Neuronal stem cell (in vitro differentiated cells): ENCODE measurements at regions not wholly inside any gene's neighbourhood (a gene's known extent, or its start where the extent isn't known, plus 50 kb on each side); places are given as distances from the start of the nearest gene placed in this dataset.

ENCODE experiments used
- DNase-seq: peaks from one replicate; pipeline ENCODE4 v3.0.0-alpha.2; 2013; ENCODE audit warnings: low spot score
- H2AFZ ChIP-seq: one replicate; pipeline ENCODE4 v1.6.1; 2013; ENCODE audit warnings: mild to moderate bottlenecking, low read length, inconsistent platforms
- H2AK5ac ChIP-seq: 2 replicates; pipeline ENCODE4 v1.6.1; 2013; ENCODE audit warnings: low read depth, mild to moderate bottlenecking, inconsistent platforms, low read length, moderate library complexity, mixed read lengths
- H2BK120ac ChIP-seq: 2 replicates; pipeline ENCODE4 v1.6.1; 2013; ENCODE audit warnings: low read depth, mild to moderate bottlenecking, inconsistent platforms, low read length, moderate library complexity, mixed read lengths
- H2BK12ac ChIP-seq: one replicate; pipeline ENCODE4 v1.6.1; 2013; ENCODE audit warnings: low read length, inconsistent platforms
- H2BK15ac ChIP-seq: 2 replicates; pipeline ENCODE4 v1.6.1; 2013; ENCODE audit warnings: mild to moderate bottlenecking, low read length, inconsistent platforms, mixed read lengths
- H2BK5ac ChIP-seq: one replicate; pipeline ENCODE4 v1.6.1; 2013; ENCODE audit warnings: inconsistent platforms, mild to moderate bottlenecking, low read length, moderate library complexity
- H3K14ac ChIP-seq: one replicate; pipeline ENCODE4 v1.6.1; 2013; ENCODE audit warnings: low read length, inconsistent platforms
- H3K18ac ChIP-seq: 2 replicates; pipeline ENCODE4 v1.6.1; 2013; ENCODE audit warnings: low read length, inconsistent platforms
- H3K23ac ChIP-seq: 2 replicates; pipeline ENCODE4 v1.6.1; 2013; ENCODE audit warnings: low read depth, mild to moderate bottlenecking, mixed read lengths, low read length, inconsistent platforms; ENCODE audit not compliant: poor library complexity
- H3K27ac ChIP-seq: replicated peaks from 3 replicates; pipeline ENCODE4 v1.5.1; 2013; ENCODE audit warnings: low read length, inconsistent platforms
- H3K27me3 ChIP-seq, 3 experiments: 2 replicates each; pipeline ENCODE4 v1.6.1; 2013; ENCODE audit warnings: low read length in 3 of 3, mild to moderate bottlenecking in 2 of 3, inconsistent platforms in 1 of 3, low read depth in 1 of 3, mixed read lengths in 1 of 3, moderate library complexity in 1 of 3; ENCODE audit not compliant: control insufficient read depth in 3 of 3, insufficient read depth in 3 of 3
- H3K36me3 ChIP-seq, 2 donors: replicated peaks in 1 of 2; 2 replicates each; pipeline ENCODE4 v1.6.1; 2013; ENCODE audit warnings: low read length in 2 of 2; ENCODE audit not compliant: control insufficient read depth in 2 of 2, insufficient read depth in 2 of 2
- H3K4ac ChIP-seq: 2 replicates; pipeline ENCODE4 v1.6.1; 2013; ENCODE audit warnings: inconsistent platforms, mild to moderate bottlenecking, low read length, moderate library complexity
- H3K4me1 ChIP-seq, 2 donors: 1 replicate in 1 of 2; 2 replicates in 1 of 2; pipeline ENCODE4 v1.6.1; 2013; ENCODE audit warnings: low read length in 2 of 2, low read depth in 1 of 2; ENCODE audit not compliant: control insufficient read depth in 2 of 2, insufficient read depth in 1 of 2
- H3K4me2 ChIP-seq: one replicate; pipeline ENCODE4 v1.6.1; 2013; ENCODE audit warnings: mild to moderate bottlenecking, low read length, inconsistent platforms; ENCODE audit not compliant: insufficient read depth, poor library complexity, severe bottlenecking
- H3K4me3 ChIP-seq, 2 donors: 2 replicates each; pipeline ENCODE4 v1.5.1; 2013; ENCODE audit warnings: low read length in 2 of 2, mild to moderate bottlenecking in 2 of 2, inconsistent platforms in 1 of 2, moderate library complexity in 1 of 2
- H3K79me1 ChIP-seq: one replicate; pipeline ENCODE4 v1.6.1; 2013; ENCODE audit warnings: low read depth, mild to moderate bottlenecking, inconsistent platforms, low read length, moderate library complexity
- H3K9ac ChIP-seq: one replicate; pipeline ENCODE4 v1.6.1; 2013; ENCODE audit warnings: mild to moderate bottlenecking, low read depth, low read length, inconsistent platforms; ENCODE audit not compliant: poor library complexity
- H3K9me3 ChIP-seq, 2 donors: replicated peaks in 1 of 2; 2 replicates each; pipeline versions ENCODE3 to v1.6.1; 2013; ENCODE audit warnings: low read length in 2 of 2, mild to moderate bottlenecking in 2 of 2, inconsistent platforms in 1 of 2, low read depth in 1 of 2, mixed read lengths in 1 of 2, moderate library complexity in 1 of 2; ENCODE audit not compliant: control insufficient read depth in 2 of 2, insufficient read depth in 1 of 2
- H4K8ac ChIP-seq: one replicate; pipeline ENCODE4 v1.6.1; 2013; ENCODE audit warnings: low read depth, mild to moderate bottlenecking, inconsistent platforms, low read length, moderate library complexity
- H4K91ac ChIP-seq: one replicate; pipeline ENCODE4 v1.6.1; 2013; ENCODE audit warnings: low read length, low read depth, mild to moderate bottlenecking, inconsistent platforms; ENCODE audit not compliant: poor library complexity
- WGBS, 2 donors: extraction: QIAGEN DNeasy Blood & Tissue Kit; methylation state at CpG; one replicate each; pipeline ENCODE4 v1.1.7; 2013; ENCODE audit warnings: missing lambda C conversion rate in 2 of 2, mixed read lengths in 1 of 2; ENCODE audit not compliant: insufficient read length in 2 of 2, insufficient replicate concordance in 1 of 2; ENCODE audit errors: extremely low coverage in 2 of 2; 5-methylcytosine and 5-hydroxymethylcytosine counted together

DNA sequence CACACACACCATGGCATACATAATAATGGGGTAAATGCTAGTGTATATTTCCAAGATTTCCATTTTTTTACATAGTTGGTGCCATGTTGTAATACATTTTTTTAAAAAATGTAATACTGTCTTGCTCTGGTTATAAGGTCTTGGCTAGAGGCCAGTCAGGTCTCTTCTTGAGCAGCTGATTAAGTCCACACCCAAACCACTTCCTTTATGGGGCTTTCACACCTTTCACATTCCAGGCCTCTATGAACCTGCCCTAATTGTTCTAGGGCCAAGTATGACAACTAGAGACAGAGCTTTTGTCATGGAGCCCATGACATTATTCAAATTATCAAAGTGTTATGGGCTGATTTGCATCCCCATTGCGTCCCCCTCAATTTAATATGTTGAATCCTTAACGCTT, 495.6 kb upstream of the CTNND2 start:
- Histone ChIP-seq H2BK5ac (no peak overlapping the region), H4K91ac (no peak overlapping the region), H3K4me1 (no peaks in the 10 kb centered on the region), H2BK15ac (no peak overlapping the region), H3K4ac (no peak overlapping the region), H3K27me3 (no peaks in the 10 kb centered on the region), H2AK5ac (no peak overlapping the region), H3K9me3 (no peaks in the 10 kb centered on the region), H3K14ac (no peak overlapping the region), H3K23ac (no peak overlapping the region), H2AFZ (no peak overlapping the region), H2BK120ac (no peak overlapping the region), H3K18ac (no peak overlapping the region), H3K4me3 (no peak overlapping the region), H3K36me3 (no peaks in the 10 kb centered on the region), H3K4me2 (no peak overlapping the region), H3K27ac (no peak overlapping the region), H4K8ac (no peak overlapping the region), H2BK12ac (no peak overlapping the region), H3K9ac (no peak overlapping the region), H3K79me1 (no peaks in the 10 kb centered on the region)
- WGBS, 2 donors = no CpG with 5 or more reads among the region's 2 CpGs
- no peak for DNase-seq

- H3K14ac ChIP-seq = no peak overlapping the region
- no peak overlapping the region for H3K18ac ChIP-seq
- no peak overlapping the region for H3K4ac ChIP-seq
- no peak overlapping the region for H2BK120ac ChIP-seq
- H3K27me3 ChIP-seq = no peaks in the 10 kb centered on the region
- H3K9me3 ChIP-seq = no peaks in the 10 kb centered on the region
- H2BK12ac ChIP-seq = no peak overlapping the region
- H2BK15ac ChIP-seq = no peak overlapping the region
- H2AFZ ChIP-seq = no peak overlapping the region
- no peak overlapping the region for H3K4me3 ChIP-seq
- H4K91ac ChIP-seq = no peak overlapping the region
- no peak overlapping the region for H3K23ac ChIP-seq
- no peaks in the 10 kb centered on the region for H3K36me3 ChIP-seq
- no peak overlapping the region for H3K27ac ChIP-seq
- no peak overlapping the region for H2AK5ac ChIP-seq
- H4K8ac ChIP-seq = no peak overlapping the region
- H2BK5ac ChIP-seq = no peak overlapping the region
- no peaks in the 10 kb centered on the region for H3K79me1 ChIP-seq
- H3K4me2 ChIP-seq = no peak overlapping the region
- no peak overlapping the region for H3K9ac ChIP-seq
- DNase-seq = no peak
- H3K4me1 ChIP-seq = peaks cover 0 to 1% of the 10 kb centered on the region in 2 donors
- no CpG with 5 or more reads among the region's 1 CpG for WGBS, 2 donors
Observed at GRCh38 chr5:12392246-12392645, 488.0 kb upstream of the CTNND2 start.

- H3K9me3 ChIP-seq = no peaks in the 10 kb centered on the region
- H3K36me3 ChIP-seq = no peaks in the 10 kb centered on the region
- H3K9ac ChIP-seq = no peak overlapping the region
- H3K4me1 ChIP-seq = peaks cover 0 to 3% of the 10 kb centered on the region in 2 donors
- H2AFZ ChIP-seq = no peak overlapping the region
- no peaks in the 10 kb centered on the region for H3K79me1 ChIP-seq
- no CpG with 5 or more reads among the region's 1 CpG for WGBS, 2 donors
- H3K4me2 ChIP-seq = no peak overlapping the region
- H2BK12ac ChIP-seq = no peak overlapping the region
- no peak overlapping the region for H4K91ac ChIP-seq
- H2AK5ac ChIP-seq = peak overlapping the region; percentile 37
- H3K27me3 ChIP-seq = no peaks in the 10 kb centered on the region
- peak overlapping the region; percentile 78 for H2BK15ac ChIP-seq
- no peak overlapping the region for H4K8ac ChIP-seq
- H3K23ac ChIP-seq = no peak overlapping the region
- H3K4me3 ChIP-seq = no peak overlapping the region
- no peak overlapping the region for H2BK120ac ChIP-seq
- H3K4ac ChIP-seq = no peak overlapping the region
- no peak overlapping the region for H3K27ac ChIP-seq
- peak overlapping the region; percentile 49 for H3K14ac ChIP-seq
- DNase-seq = no peak
- peak overlapping the region; percentile 60 for H3K18ac ChIP-seq
- peak overlapping the region; percentile 43 for H2BK5ac ChIP-seq
Observed at GRCh38 chr5:12385095-12385494, 480.8 kb upstream of the CTNND2 start.

- Histone ChIP-seq H3K4ac (no peak overlapping the region), H2AK5ac (no peak overlapping the region), H2AFZ (no peak overlapping the region), H2BK15ac (no peak overlapping the region), H3K36me3 (no peaks in the 10 kb centered on the region), H3K27ac (no peak overlapping the region), H3K79me1 (no peaks in the 10 kb centered on the region), H3K4me3 (no peak overlapping the region), H3K27me3 (no peaks in the 10 kb centered on the region), H3K4me2 (no peak overlapping the region), H3K9me3 (no peaks in the 10 kb centered on the region), H4K91ac (no peak overlapping the region), H3K9ac (no peak overlapping the region), H2BK12ac (no peak overlapping the region), H2BK5ac (no peak overlapping the region), H3K14ac (no peak overlapping the region), H4K8ac (no peak overlapping the region), H3K18ac (no peak overlapping the region), H3K4me1 (peaks cover 0 to 3% of the 10 kb centered on the region in 2 donors), H2BK120ac (no peak overlapping the region), H3K23ac (no peak overlapping the region)
- WGBS, 2 donors = no CpG with 5 or more reads among the region's 5 CpGs
- no peak for DNase-seq
Observed at GRCh38 chr5:12384005-12384404, 479.8 kb upstream of the CTNND2 start.
